SK-N-MC (cell line): ENCODE measurements at regions not wholly inside any gene's neighbourhood (a gene's known extent, or its start where the extent isn't known, plus 50 kb on each side); places are given as distances from the start of the nearest gene placed in this dataset.
A peak's percentile ranks its signal among the peaks of the same experiment; 100 is the strongest.

Experiments
- DNase-seq: peaks from one replicate; pipeline ENCODE4 v3.0.0-alpha.2; 2011; ENCODE audit warnings: low read depth, low spot score
- H3K27ac ChIP-seq: fragments of 200-600 bp; sonication (generic); 2 replicates; pipeline ENCODE4 v1.5.1; 2016; ENCODE audit warnings: mixed run types
- H3K36me3 ChIP-seq: fragments of 200-600 bp; sonication (generic); 2 replicates; pipeline ENCODE4 v1.6.1; 2017; ENCODE audit warnings: antibody characterized with exemption, low read length, mixed read lengths; ENCODE audit not compliant: insufficient read depth
- H3K4me3 ChIP-seq: fragments of 200-600 bp; sonication (generic); 2 replicates; pipeline ENCODE4 v1.5.1; 2016
- H3K9ac ChIP-seq: fragments of 200-600 bp; sonication (generic); 2 replicates; pipeline ENCODE4 v1.8.0; 2017; ENCODE audit warnings: mixed run types, mixed read lengths; ENCODE audit not compliant: insufficient read length
- H3K9me3 ChIP-seq: fragments of 200-600 bp; sonication (generic); 2 replicates; pipeline ENCODE4 v1.6.1; 2017; ENCODE audit warnings: low read depth, mild to moderate bottlenecking, antibody characterized with exemption, low read length, moderate library complexity, mixed read lengths
- EZH2 ChIP-seq: fragments of 200-600 bp; sonication (generic); IDR thresholded peaks from one replicate; pipeline ENCODE4 v1.6.1; 2017; ENCODE audit warnings: antibody characterized with exemption
- FOXP2 ChIP-seq: optimal IDR thresholded peaks from 2 replicates; pipeline ENCODE3; 2011; ENCODE audit warnings: mild to moderate bottlenecking, moderate library complexity; ENCODE audit not compliant: insufficient read depth; ENCODE audit errors: extremely low read length, control extremely low read depth
- POLR2AphosphoS5 ChIP-seq: IDR thresholded peaks from 2 replicates; pipeline ENCODE4 v1.6.1; 2012; ENCODE audit warnings: mild to moderate bottlenecking, low read depth, low read length, borderline replicate concordance

GRCh38 chr14:97602438-97603117 lies 805.4 kb downstream of the VRK1 start:
- Histone ChIP-seq H3K27ac (no peak overlapping the region), H3K4me3 (no peak overlapping the region), H3K9ac (no peak overlapping the region), H3K36me3 (no peaks in the 10 kb centered on the region), H3K9me3 (no peaks in the 10 kb centered on the region)
- TF ChIP-seq FOXP2 (no peak), POLR2AphosphoS5 (no peak), EZH2 (no peak)
- no peak for DNase-seq

- Histone ChIP-seq H3K9ac (no peak overlapping the region), H3K9me3 (no peaks in the 10 kb centered on the region), H3K36me3 (no peaks in the 10 kb centered on the region), H3K27ac (no peak overlapping the region), H3K4me3 (no peak overlapping the region)
- TF ChIP-seq FOXP2, result no peak
- no peak for TF ChIP-seq EZH2
- DNase-seq, result no peak
Measured at GRCh38 chr14:97603201-97603600, 806.0 kb downstream of the VRK1 start.

- Histone ChIP-seq H3K36me3 (no peaks in the 10 kb centered on the region), H3K27ac (no peak overlapping the region), H3K9ac (no peak overlapping the region), H3K9me3 (no peaks in the 10 kb centered on the region), H3K4me3 (no peak overlapping the region)
- DNase-seq, result no peak
- no peak for TF ChIP-seq FOXP2
- TF ChIP-seq POLR2AphosphoS5, result no peak
- no peak for TF ChIP-seq EZH2
Measured at GRCh38 chr14:97604731-97605130, 807.5 kb downstream of the VRK1 start.

- H3K9me3 ChIP-seq, result 0 out of 2 replicates have a peak, but pooled peaks cover 4% of the 10 kb centered on the region
- TF ChIP-seq EZH2, result no peak
- TF ChIP-seq FOXP2, result no peak
- no peak for TF ChIP-seq POLR2AphosphoS5
- no peak overlapping the region for H3K27ac ChIP-seq
- no peak overlapping the region for H3K9ac ChIP-seq
- H3K36me3 ChIP-seq, result no peaks in the 10 kb centered on the region
- no peak for DNase-seq
- no peak overlapping the region for H3K4me3 ChIP-seq
Measured at GRCh38 chr14:97618401-97618800, 821.2 kb downstream of the VRK1 start.

GRCh38 chr14:97618917-97619690 lies 821.9 kb downstream of the VRK1 start:
- Histone ChIP-seq H3K36me3 (no peaks in the 10 kb centered on the region), H3K9ac (no peak overlapping the region), H3K27ac (no peak overlapping the region), H3K4me3 (no peak overlapping the region), H3K9me3 (0 out of 2 replicates have a peak, but pooled peaks cover 4% of the 10 kb centered on the region)
- no peak for DNase-seq
- TF ChIP-seq POLR2AphosphoS5 (no peak), EZH2 (no peak), FOXP2 (no peak)

GRCh38 chr14:97620066-97620465 lies 822.9 kb downstream of the VRK1 start:
- Histone ChIP-seq H3K27ac (no peak overlapping the region), H3K9ac (peak overlapping the region; percentile 9), H3K4me3 (peak overlapping the region; percentile 26; the same call in 1 of the 2 replicates), H3K9me3 (0 out of 2 replicates have a peak, but pooled peaks cover 4% of the 10 kb centered on the region), H3K36me3 (no peaks in the 10 kb centered on the region)
- TF ChIP-seq FOXP2 (no peak), POLR2AphosphoS5 (no peak), EZH2 (no peak)
- no peak for DNase-seq

GRCh38 chr14:97624985-97625384 lies 827.8 kb downstream of the VRK1 start:
- no peaks in the 10 kb centered on the region for H3K36me3 ChIP-seq
- H3K4me3 ChIP-seq, result peak overlapping the region; percentile 66
- no peaks in the 10 kb centered on the region for H3K9me3 ChIP-seq
- peak overlapping the region; percentile 86 for H3K27ac ChIP-seq
- H3K9ac ChIP-seq, result peak overlapping the region; percentile 25
- TF ChIP-seq POLR2AphosphoS5 (no peak), FOXP2 (no peak), EZH2 (no peak)
- DNase-seq, result no peak

- no peaks in the 10 kb centered on the region for H3K9me3 ChIP-seq
- peak overlapping the region; percentile 66 for H3K4me3 ChIP-seq
- TF ChIP-seq EZH2, result no peak
- TF ChIP-seq FOXP2, result peak; percentile 85
- no peak for DNase-seq
- H3K9ac ChIP-seq, result no peak overlapping the region
- no peaks in the 10 kb centered on the region for H3K36me3 ChIP-seq
- peak overlapping the region; percentile 86 for H3K27ac ChIP-seq
Measured at GRCh38 chr14:97625477-97625876, 828.3 kb downstream of the VRK1 start.
